HCT116 (cell line): ENCODE measurements at regions not wholly inside any gene's neighbourhood (a gene's known extent, or its start where the extent isn't known, plus 50 kb on each side); places are given as distances from the start of the nearest gene placed in this dataset.

Experiments used
- ATAC-seq: fragments of 200-7000 bp; cut with Tn5 transposase; 2 replicates; pipeline ENCODE4 v1.9.1; 2020; ENCODE audit warnings: mild to moderate bottlenecking, moderate library complexity
- BruUV-seq: library from RNA; stranded (reverse); fragments of 400-500 nt; replicated peaks from 2 replicates; lab custom pipeline; 2021; lab: Mats Ljungman, UMichigan
- CTCF ChIA-PET: fragments of 300-600 bp; sonication (Branson Sonifier 250); formaldehyde crosslinking; loops from one replicate; lab custom pipeline; 2021; ENCODE audit warnings: antibody characterized with exemption; lab: Charles Lee
- POLR2A ChIA-PET: fragments of 300-600, 350-600 bp; sonication (Branson Sonifier 250); formaldehyde crosslinking; loops from one replicate; lab custom pipeline; 2021; ENCODE audit warnings: antibody characterized with exemption; lab: Charles Lee
- RAD21 ChIA-PET, 2 experiments: fragments of 300-600 bp; sonication (Branson Sonifier 250); formaldehyde crosslinking; loops; one replicate each; lab custom pipeline; 2023; ENCODE audit warnings: low total read pairs in 2 of 2; ENCODE audit not compliant: uncharacterized antibody in 2 of 2, unreplicated experiment in 2 of 2, low non-redundant PET in 1 of 2; lab: Charles Lee
- DNase-seq: peaks from one replicate; pipeline ENCODE4 v3.0.0-alpha.2; 2010; ENCODE audit warnings: low read depth, low spot score
- H2AFZ ChIP-seq: fragments of 200-600 bp; shearing (Covaris generic), sonication (generic); 2 replicates; pipeline ENCODE4 v1.6.1; 2017; ENCODE audit warnings: low read depth, mixed run types, mixed read lengths, antibody characterized with exemption, low read length; ENCODE audit not compliant: poor library complexity, severe bottlenecking
- H3K27ac ChIP-seq: 2 replicates; pipeline ENCODE4 v1.5.1; 2012; ENCODE audit warnings: low read depth, low read length
- H3K27me3 ChIP-seq: fragments of 200-600 bp; sonication (generic); 2 replicates; pipeline ENCODE4 v1.6.1; 2016; ENCODE audit warnings: mixed run types, low read length, mixed read lengths; ENCODE audit not compliant: insufficient read depth
- H3K36me3 ChIP-seq, 2 experiments: fragments of 200-500 bp in 1 of 2; fragments of 200-600 bp in 1 of 2; sonication (Bioruptor generic) in 1 of 2; sonication (generic) in 1 of 2; 2 replicates each; pipeline versions ENCODE4 v1.5.1 to v1.6.1; 2014 to 2016; ENCODE audit warnings: low read length in 2 of 2, inconsistent platforms in 1 of 2, mixed read lengths in 1 of 2, mixed run types in 1 of 2; ENCODE audit not compliant: insufficient read depth in 2 of 2, control insufficient read depth in 1 of 2
- H3K4me1 ChIP-seq, 2 experiments: fragments of 200-600 bp in 1 of 2; sonication (generic) in 1 of 2; 2 replicates each; pipeline versions ENCODE4 v1.5.1 to v1.6.1; 2012 to 2017; ENCODE audit warnings: low read length in 2 of 2, inconsistent platforms in 1 of 2, mild to moderate bottlenecking in 1 of 2, mixed read lengths in 1 of 2, mixed run types in 1 of 2, moderate library complexity in 1 of 2; ENCODE audit not compliant: insufficient read depth in 2 of 2, control insufficient read depth in 1 of 2
- H3K4me2 ChIP-seq: fragments of 200-600 bp; sonication (generic); 2 replicates; pipeline ENCODE4 v1.6.1; 2017; ENCODE audit warnings: mixed run types, low read length, mixed read lengths
- H3K4me3 ChIP-seq, 2 experiments: fragments of 200-600 bp in 1 of 2; sonication (generic) in 1 of 2; replicated peaks in 1 of 2; 2 replicates each; pipeline ENCODE4 v1.5.1; 2011 to 2016; ENCODE audit warnings: low read length in 2 of 2, control low read depth in 1 of 2, low read depth in 1 of 2, mild to moderate bottlenecking in 1 of 2, mixed read lengths in 1 of 2, mixed run types in 1 of 2
- H3K79me2 ChIP-seq: fragments of 200-600 bp; sonication (generic); 2 replicates; pipeline ENCODE4 v1.6.1; 2017; ENCODE audit warnings: mild to moderate bottlenecking, mixed run types, low read length, moderate library complexity, mixed read lengths; ENCODE audit not compliant: insufficient read depth
- H3K9ac ChIP-seq: fragments of 200-600 bp; sonication (generic); 2 replicates; pipeline ENCODE4 v1.6.1; 2016; ENCODE audit warnings: low read length, mixed read lengths
- H3K9me2 ChIP-seq: fragments of 200-600 bp; sonication (generic), shearing (Covaris generic); 2 replicates; pipeline ENCODE4 v1.6.1; 2017; ENCODE audit warnings: mixed run types, mild to moderate bottlenecking, moderate library complexity; ENCODE audit not compliant: insufficient read depth
- H3K9me3 ChIP-seq, 2 experiments: fragments of 200-500 bp in 1 of 2; fragments of 200-600 bp in 1 of 2; sonication (Bioruptor generic) in 1 of 2; sonication (generic) in 1 of 2; 2 replicates each; pipeline ENCODE4 v1.6.1; 2014 to 2017; ENCODE audit warnings: low read length in 2 of 2, mixed read lengths in 2 of 2, inconsistent platforms in 1 of 2, low read depth in 1 of 2, mild to moderate bottlenecking in 1 of 2, mixed run types in 1 of 2, moderate library complexity in 1 of 2; ENCODE audit not compliant: control insufficient read depth in 1 of 2, insufficient read depth in 1 of 2
- H4K20me1 ChIP-seq: fragments of 200-600 bp; sonication (generic), shearing (Covaris generic); 2 replicates; pipeline ENCODE4 v1.6.1; 2017; ENCODE audit warnings: mixed run types, mild to moderate bottlenecking, moderate library complexity; ENCODE audit not compliant: insufficient read depth
- CBX3 ChIP-seq: IDR thresholded peaks from 2 replicates; pipeline ENCODE4 v1.6.1; 2012; ENCODE audit warnings: low read depth
- EGR1 ChIP-seq: IDR thresholded peaks from 2 replicates; pipeline ENCODE4 v1.6.1; 2012; ENCODE audit warnings: low read depth
- ELF1 ChIP-seq: IDR thresholded peaks from 2 replicates; pipeline ENCODE4 v1.6.1; 2012; ENCODE audit warnings: low read depth, borderline replicate concordance
- EZH2 ChIP-seq: fragments of 200-600 bp; sonication (generic); IDR thresholded peaks from 2 replicates; pipeline ENCODE4 v1.6.1; 2017; ENCODE audit warnings: antibody characterized with exemption, mixed run types
- EZH2phosphoT487 ChIP-seq: fragments of 200-600 bp; IDR thresholded peaks from 2 replicates; pipeline ENCODE4 v1.6.1; 2018; ENCODE audit warnings: antibody characterized with exemption, borderline replicate concordance
- POLR2AphosphoS5 ChIP-seq: IDR thresholded peaks from 2 replicates; pipeline ENCODE4 v1.6.1; 2011; ENCODE audit warnings: mild to moderate bottlenecking, low read depth, low read length, moderate library complexity
- SRF ChIP-seq: IDR thresholded peaks from 2 replicates; pipeline ENCODE4 v1.6.1; 2012; ENCODE audit warnings: low read depth
- YY1 ChIP-seq: IDR thresholded peaks from 2 replicates; pipeline ENCODE4 v1.6.1; 2011; ENCODE audit warnings: low read length, low read depth, moderate library complexity, mild to moderate bottlenecking; ENCODE audit not compliant: insufficient replicate concordance; ENCODE audit errors: extremely low read depth
- ZNF274 ChIP-seq: fragments of 200-500 bp; sonication (Bioruptor generic); IDR thresholded peaks from 2 replicates; pipeline ENCODE4 v1.6.1; 2014; ENCODE audit warnings: mild to moderate bottlenecking, low read depth, low read length, inconsistent platforms
- intact Hi-C: fragments of 100-400 bp; cut with micrococcal nuclease; formaldehyde crosslinking; loops from 2 replicates; pipeline ENCODE4 v1.10.0; 2022
- TF ChIP-seq, protein P1 (sequence below): IDR thresholded peaks from 2 replicates; pipeline ENCODE4 v1.6.1; 2011; ENCODE audit warnings: mild to moderate bottlenecking, low read length, moderate library complexity; ENCODE audit not compliant: insufficient replicate concordance; ENCODE audit errors: extremely low read depth
- TF ChIP-seq, protein P2 (sequence below): IDR thresholded peaks from 2 replicates; pipeline ENCODE4 v1.6.1; 2012; ENCODE audit warnings: low read depth
- TF ChIP-seq, protein P3 (sequence below): IDR thresholded peaks from 2 replicates; pipeline ENCODE4 v1.6.1; 2012

DNA sequence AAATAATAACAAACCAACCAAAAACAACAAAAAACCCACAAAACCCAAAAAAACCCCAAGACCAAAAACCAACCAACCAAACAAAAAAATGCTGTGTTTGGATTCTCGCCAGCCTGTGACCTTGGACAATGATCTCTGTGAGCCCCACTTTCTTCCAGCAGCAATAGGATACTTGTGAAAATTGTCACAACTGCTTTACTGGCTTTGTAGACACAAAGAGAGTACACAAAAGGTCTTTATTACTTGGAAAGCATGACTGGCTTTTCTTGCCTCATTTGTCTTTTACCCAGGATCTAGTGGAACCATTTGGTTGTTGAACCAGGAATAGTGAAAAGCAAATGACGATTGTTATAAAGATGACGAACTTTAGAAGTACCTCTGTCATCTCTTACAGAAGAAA is 256.6 kb downstream of the UTP18 start:
- Histone ChIP-seq H4K20me1 (no peaks in the 10 kb centered on the region), H3K27ac (no peak overlapping the region), H3K9ac (no peak overlapping the region), H3K36me3 (no peaks in the 10 kb centered on the region), H3K4me2 (no peak overlapping the region), H3K79me2 (no peaks in the 10 kb centered on the region), H3K9me3 (no peaks in the 10 kb centered on the region), H3K27me3 (peaks cover 50% of the 10 kb centered on the region), H3K4me1 (no peaks in the 10 kb centered on the region), H2AFZ (no peak overlapping the region), H3K4me3 (no peak overlapping the region), H3K9me2 (no peaks in the 10 kb centered on the region)
- no peak for DNase-seq
- BruUV-seq, result no TSS peak
- CTCF ChIA-PET, result interaction anchor here (1.1 to 1.4 kb wide), 2 partner anchors 29 to 82 kb away, joined by 3 read pairs; no protein-coding TSS in a partner anchor
- intact Hi-C loops, result no loop called here
- ATAC-seq, result no peak
- POLR2A ChIA-PET, result no interaction called here
- RAD21 ChIA-PET, result no interaction called here
- TF ChIP-seq, protein P1, sequence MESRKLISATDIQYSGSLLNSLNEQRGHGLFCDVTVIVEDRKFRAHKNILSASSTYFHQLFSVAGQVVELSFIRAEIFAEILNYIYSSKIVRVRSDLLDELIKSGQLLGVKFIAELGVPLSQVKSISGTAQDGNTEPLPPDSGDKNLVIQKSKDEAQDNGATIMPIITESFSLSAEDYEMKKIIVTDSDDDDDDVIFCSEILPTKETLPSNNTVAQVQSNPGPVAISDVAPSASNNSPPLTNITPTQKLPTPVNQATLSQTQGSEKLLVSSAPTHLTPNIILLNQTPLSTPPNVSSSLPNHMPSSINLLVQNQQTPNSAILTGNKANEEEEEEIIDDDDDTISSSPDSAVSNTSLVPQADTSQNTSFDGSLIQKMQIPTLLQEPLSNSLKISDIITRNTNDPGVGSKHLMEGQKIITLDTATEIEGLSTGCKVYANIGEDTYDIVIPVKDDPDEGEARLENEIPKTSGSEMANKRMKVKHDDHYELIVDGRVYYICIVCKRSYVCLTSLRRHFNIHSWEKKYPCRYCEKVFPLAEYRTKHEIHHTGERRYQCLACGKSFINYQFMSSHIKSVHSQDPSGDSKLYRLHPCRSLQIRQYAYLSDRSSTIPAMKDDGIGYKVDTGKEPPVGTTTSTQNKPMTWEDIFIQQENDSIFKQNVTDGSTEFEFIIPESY, result no peak
- TF ChIP-seq CBX3, result no peak
- no peak for TF ChIP-seq ELF1
- no peak for TF ChIP-seq SRF
- TF ChIP-seq ZNF274, result no peak

DNA sequence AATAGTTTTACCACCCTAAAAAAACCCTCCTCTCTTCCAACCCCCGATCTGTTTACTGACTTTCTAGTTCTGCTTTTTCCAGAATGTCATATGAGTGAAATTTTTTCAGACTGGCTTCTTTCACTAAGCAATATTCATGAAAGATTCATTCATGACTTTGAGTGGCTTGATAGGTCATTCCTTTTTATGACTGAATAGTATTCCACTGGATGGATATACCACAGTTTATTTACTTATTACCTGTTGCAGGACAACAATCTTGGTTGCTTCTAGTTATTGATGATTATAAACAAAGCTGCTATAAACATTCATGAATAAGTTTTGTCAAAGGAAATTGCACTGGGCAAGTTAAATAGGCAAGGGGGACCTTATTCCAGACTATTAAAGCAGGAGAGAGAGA is 264.2 kb downstream of the UTP18 start:
- Histone ChIP-seq H3K79me2 (no peaks in the 10 kb centered on the region), H2AFZ (no peak overlapping the region), H3K36me3 (no peaks in the 10 kb centered on the region), H3K27ac (no peak overlapping the region), H3K4me1 (no peaks in the 10 kb centered on the region), H4K20me1 (no peaks in the 10 kb centered on the region), H3K9me2 (no peaks in the 10 kb centered on the region), H3K4me3 (no peak overlapping the region), H3K9ac (no peak overlapping the region), H3K9me3 (no peaks in the 10 kb centered on the region), H3K27me3 (peaks cover 70% of the 10 kb centered on the region), H3K4me2 (no peak overlapping the region)
- BruUV-seq, result no TSS peak
- ChIA-PET RAD21 (no interaction called here), POLR2A (no interaction called here), CTCF (no interaction called here)
- intact Hi-C loops, result no loop called here
- ATAC-seq, result no peak
- no peak for DNase-seq
- no peak for TF ChIP-seq EZH2
- TF ChIP-seq ZNF274, result no peak
- no peak for TF ChIP-seq YY1
- TF ChIP-seq, protein P2, sequence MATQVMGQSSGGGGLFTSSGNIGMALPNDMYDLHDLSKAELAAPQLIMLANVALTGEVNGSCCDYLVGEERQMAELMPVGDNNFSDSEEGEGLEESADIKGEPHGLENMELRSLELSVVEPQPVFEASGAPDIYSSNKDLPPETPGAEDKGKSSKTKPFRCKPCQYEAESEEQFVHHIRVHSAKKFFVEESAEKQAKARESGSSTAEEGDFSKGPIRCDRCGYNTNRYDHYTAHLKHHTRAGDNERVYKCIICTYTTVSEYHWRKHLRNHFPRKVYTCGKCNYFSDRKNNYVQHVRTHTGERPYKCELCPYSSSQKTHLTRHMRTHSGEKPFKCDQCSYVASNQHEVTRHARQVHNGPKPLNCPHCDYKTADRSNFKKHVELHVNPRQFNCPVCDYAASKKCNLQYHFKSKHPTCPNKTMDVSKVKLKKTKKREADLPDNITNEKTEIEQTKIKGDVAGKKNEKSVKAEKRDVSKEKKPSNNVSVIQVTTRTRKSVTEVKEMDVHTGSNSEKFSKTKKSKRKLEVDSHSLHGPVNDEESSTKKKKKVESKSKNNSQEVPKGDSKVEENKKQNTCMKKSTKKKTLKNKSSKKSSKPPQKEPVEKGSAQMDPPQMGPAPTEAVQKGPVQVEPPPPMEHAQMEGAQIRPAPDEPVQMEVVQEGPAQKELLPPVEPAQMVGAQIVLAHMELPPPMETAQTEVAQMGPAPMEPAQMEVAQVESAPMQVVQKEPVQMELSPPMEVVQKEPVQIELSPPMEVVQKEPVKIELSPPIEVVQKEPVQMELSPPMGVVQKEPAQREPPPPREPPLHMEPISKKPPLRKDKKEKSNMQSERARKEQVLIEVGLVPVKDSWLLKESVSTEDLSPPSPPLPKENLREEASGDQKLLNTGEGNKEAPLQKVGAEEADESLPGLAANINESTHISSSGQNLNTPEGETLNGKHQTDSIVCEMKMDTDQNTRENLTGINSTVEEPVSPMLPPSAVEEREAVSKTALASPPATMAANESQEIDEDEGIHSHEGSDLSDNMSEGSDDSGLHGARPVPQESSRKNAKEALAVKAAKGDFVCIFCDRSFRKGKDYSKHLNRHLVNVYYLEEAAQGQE, result no peak
- no peak for TF ChIP-seq EZH2phosphoT487
- TF ChIP-seq, protein P1, result no peak
- TF ChIP-seq CBX3, result no peak
- TF ChIP-seq EGR1, result no peak
- TF ChIP-seq, protein P3, sequence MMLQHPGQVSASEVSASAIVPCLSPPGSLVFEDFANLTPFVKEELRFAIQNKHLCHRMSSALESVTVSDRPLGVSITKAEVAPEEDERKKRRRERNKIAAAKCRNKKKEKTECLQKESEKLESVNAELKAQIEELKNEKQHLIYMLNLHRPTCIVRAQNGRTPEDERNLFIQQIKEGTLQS, result no peak
- no peak for TF ChIP-seq POLR2AphosphoS5
- TF ChIP-seq SRF, result no peak
